NB4 (cell line): ENCODE measurements at regions not wholly inside any gene's neighbourhood (a gene's known extent, or its start where the extent isn't known, plus 50 kb on each side); places are given as distances from the start of the nearest gene placed in this dataset.
"Not testable (repeated sequence)": the region's sequence is repeated elsewhere in the genome, so short reads cannot be mapped to it uniquely, and the experiment has no call there.

Experiments
- MYC ChIP-seq: IDR thresholded peaks from 2 replicates; pipeline ENCODE4 v1.6.1; 2011; ENCODE audit warnings: low read depth, low read length
- POLR2A ChIP-seq: IDR thresholded peaks from 2 replicates; pipeline ENCODE4 v1.6.1; 2011; ENCODE audit warnings: mild to moderate bottlenecking; ENCODE audit not compliant: insufficient read length; ENCODE audit errors: extremely low read depth
- TF ChIP-seq, protein P1 (sequence below): IDR thresholded peaks from one replicate; pipeline ENCODE4 v1.5.1; 2012; ENCODE audit warnings: low read depth, low read length
- TF ChIP-seq, protein P2 (sequence below): IDR thresholded peaks from 2 replicates; pipeline ENCODE4 v1.6.1; 2011; ENCODE audit warnings: low read depth, low read length

DNA sequence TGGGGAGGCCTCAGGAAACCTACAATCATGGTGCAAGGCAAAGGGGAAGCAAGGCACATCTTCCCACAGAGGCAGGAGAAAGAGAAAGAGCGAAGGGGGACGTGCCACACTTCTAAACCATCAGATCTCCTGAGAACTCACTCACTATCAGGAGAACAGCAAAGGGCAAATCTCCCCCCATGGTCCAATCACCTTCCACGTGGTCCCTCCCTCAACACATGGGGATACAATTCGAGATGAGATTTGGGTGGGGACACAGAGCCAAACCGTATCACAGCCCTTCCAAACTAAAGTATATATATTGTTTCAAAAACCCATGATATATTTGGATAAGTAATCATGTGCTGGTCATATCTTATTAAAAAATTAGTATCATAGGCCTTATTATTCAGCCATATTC lies 437.6 kb downstream of the KCNJ18 start:
- not testable (repeated sequence) for TF ChIP-seq MYC, POLR2A
- TF ChIP-seq, protein P1, sequence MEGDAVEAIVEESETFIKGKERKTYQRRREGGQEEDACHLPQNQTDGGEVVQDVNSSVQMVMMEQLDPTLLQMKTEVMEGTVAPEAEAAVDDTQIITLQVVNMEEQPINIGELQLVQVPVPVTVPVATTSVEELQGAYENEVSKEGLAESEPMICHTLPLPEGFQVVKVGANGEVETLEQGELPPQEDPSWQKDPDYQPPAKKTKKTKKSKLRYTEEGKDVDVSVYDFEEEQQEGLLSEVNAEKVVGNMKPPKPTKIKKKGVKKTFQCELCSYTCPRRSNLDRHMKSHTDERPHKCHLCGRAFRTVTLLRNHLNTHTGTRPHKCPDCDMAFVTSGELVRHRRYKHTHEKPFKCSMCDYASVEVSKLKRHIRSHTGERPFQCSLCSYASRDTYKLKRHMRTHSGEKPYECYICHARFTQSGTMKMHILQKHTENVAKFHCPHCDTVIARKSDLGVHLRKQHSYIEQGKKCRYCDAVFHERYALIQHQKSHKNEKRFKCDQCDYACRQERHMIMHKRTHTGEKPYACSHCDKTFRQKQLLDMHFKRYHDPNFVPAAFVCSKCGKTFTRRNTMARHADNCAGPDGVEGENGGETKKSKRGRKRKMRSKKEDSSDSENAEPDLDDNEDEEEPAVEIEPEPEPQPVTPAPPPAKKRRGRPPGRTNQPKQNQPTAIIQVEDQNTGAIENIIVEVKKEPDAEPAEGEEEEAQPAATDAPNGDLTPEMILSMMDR: not testable (repeated sequence)
- TF ChIP-seq, protein P2, sequence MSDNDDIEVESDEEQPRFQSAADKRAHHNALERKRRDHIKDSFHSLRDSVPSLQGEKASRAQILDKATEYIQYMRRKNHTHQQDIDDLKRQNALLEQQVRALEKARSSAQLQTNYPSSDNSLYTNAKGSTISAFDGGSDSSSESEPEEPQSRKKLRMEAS: not testable (repeated sequence)
